ENCODE measurements at regions not wholly inside any gene's neighbourhood (a gene's known extent, or its start where the extent isn't known, plus 50 kb on each side); places are given as distances from the start of the nearest gene placed in this dataset.

- TF ChIP-seq CTCF (IDR thresholded peaks at IDR 0.05) (no peak), POLR2A (IDR thresholded peaks at IDR 0.05) (no peak)
Measured at GRCh38 chr9:102114557-102114956, 376.1 kb upstream of the GRIN3A start.

Data from uterus (tissue), 2 donors.